ENCODE measurements at regions not wholly inside any gene's neighbourhood (a gene's known extent, or its start where the extent isn't known, plus 50 kb on each side); places are given as distances from the start of the nearest gene placed in this dataset.
"Not testable (repeated sequence)": the region's sequence is repeated elsewhere in the genome, so short reads cannot be mapped to it uniquely, and the experiment has no call there.

DNA sequence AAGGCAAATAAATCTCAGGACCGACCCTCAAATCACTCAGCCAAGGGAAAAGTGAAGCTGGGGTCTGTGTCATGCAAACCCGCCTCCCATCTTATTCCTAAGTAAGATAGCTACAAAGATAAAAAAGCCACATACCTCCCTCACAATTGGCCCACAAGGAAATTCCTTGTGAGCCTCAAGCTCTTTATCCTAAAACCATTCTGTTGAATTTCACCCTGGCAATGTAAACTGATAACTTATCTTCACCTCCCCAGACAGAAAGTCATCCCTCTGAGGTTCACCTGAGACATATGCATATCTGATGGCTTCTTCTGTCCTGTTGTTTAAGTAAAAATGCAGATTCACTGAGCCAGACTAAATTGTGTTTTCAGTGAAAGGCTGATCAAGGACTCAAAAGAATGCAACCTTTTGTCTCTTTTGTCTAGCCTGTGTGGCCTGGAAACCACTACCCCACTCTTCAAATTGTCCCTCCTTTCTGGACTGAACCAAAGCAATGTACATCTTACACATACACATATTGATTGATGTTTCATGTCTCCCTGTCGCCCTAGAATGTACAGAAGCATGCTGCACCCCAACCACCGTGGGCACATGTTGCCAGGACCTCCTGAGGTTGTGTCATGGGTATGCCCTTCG lies 91.3 kb downstream of the MFAP3L start:
- no peak for DNase-seq

DNA sequence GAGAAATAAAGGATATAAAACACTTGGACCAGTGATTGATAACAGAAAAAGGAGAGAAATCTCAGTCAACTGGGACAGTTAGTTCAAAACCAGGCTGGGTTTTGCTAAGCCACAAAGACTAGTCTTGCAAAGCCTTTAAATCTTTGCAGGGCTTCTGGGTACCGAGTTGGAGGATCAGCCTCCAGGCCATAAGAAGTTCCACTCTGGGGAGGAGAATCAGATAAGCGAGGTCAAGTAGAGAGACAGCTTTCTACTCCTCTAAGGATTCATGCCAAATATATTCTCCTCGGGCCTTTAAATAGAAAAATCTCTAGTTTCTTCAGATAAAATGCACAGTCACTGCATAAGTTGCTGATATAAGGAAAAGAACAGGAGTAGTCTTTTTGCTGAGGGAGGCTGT lies 92.7 kb downstream of the MFAP3L start:
- DNase-seq: no peak

GRCh38 chr4:169931964-169932363 lies 94.2 kb downstream of the MFAP3L start:
- no peak for DNase-seq

GRCh38 chr4:169930755-169931154 lies 95.4 kb downstream of the MFAP3L start:
- not testable (repeated sequence) for DNase-seq

- DNase-seq: no peak
Observed at GRCh38 chr4:169927280-169927679, 98.9 kb downstream of the MFAP3L start.

- DNase-seq: no peak
Observed at GRCh38 chr4:169925678-169926077, 100.5 kb downstream of the MFAP3L start.

- no peak for DNase-seq
Observed at GRCh38 chr4:169922632-169923276, 103.4 kb downstream of the MFAP3L start.

GRCh38 chr4:169921732-169922131 lies 104.5 kb downstream of the MFAP3L start:
- DNase-seq: no peak

DNA sequence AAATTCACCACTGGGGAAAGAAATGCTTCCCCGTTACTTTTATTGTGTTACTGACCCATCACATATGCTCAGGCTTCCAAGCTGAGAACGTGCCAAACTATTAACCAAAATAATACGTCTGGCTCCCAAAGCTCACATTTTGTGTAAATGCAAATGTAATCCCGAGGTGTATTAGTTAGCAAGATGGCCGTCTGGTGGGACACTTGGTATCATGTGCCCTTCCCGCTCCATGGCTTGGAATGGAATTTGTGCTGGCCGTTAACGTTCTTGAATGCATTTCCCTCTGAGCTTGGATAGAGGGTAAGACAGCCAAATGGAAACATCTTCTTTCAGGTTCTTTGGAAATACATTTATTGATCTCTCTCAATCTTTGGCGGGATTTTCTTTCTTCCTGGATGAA lies 105.0 kb downstream of the MFAP3L start:
- no peak for DNase-seq

DNA sequence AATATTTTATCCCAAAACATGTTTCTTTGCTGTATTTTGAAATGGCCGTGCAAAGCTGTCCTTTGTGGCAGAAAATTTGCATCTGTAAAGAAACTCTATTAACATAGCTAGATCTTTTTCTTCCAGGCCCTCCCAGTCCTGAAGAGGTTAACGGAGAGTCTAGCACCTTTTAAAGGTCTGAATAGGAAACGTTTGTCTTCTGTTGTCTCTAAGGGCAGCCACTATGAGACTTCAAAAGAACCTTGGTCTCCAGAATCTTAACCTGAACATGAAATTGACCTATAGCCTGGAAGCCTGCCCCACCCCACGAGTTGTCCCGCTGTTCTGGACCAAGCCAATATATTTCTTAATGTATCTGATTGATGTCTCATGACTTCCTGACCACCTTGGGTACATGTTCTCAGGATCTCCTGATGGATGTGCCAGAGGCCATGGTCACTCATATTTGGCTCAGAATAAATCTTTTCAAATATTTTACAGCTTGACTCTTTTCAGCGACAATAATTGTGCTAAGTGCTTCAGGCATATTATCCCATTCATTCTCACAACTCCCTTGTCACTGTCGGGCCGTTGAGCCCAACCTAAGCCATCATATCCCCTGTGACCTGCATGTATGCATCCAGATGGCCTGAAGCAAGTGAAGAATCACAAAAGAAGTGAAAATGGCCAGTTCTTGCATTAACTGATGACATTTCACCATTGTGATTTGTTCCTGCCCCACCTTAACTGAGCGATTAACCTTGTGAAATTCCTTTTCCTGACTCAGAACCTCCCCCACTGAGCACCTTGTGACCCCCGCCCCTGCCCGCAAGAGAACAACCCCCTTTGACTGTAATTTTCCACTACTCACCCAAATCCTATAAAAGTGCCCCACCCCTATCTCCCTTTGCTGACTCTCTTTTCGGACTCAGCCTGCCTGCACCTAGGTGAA lies 106.7 kb downstream of the MFAP3L start:
- not testable (repeated sequence) for DNase-seq

DNA sequence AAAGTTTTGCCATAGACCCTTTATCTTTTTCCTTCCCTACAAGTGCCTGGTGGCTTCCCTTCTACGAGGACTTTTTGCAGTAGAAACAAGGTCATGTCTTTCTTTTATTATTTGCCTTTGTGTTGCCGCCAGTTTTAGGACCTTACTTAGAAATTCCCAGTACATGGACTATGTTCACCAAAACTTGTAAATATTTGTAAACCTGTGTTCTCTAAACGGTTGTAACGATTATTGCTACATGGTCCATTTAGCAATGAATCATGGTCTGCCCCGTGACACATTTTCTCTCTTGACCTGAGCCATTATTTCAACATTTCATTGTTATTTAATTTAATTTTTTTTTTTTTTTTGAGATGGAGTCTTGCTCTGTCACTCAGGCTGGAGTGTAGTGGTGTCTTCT lies 110.7 kb downstream of the MFAP3L start:
- no peak for DNase-seq

GRCh38 chr4:169914866-169915265 lies 111.3 kb downstream of the MFAP3L start:
- no peak for DNase-seq

- no peak for DNase-seq
Observed at GRCh38 chr4:169912996-169913395, 113.2 kb downstream of the MFAP3L start.

- no peak for DNase-seq
Observed at GRCh38 chr4:169909897-169910296, 116.3 kb downstream of the MFAP3L start.

- no peak for DNase-seq
Observed at GRCh38 chr4:169909479-169909878, 116.7 kb downstream of the MFAP3L start.

- no peak for DNase-seq
Observed at GRCh38 chr4:169907705-169908104, 118.5 kb downstream of the MFAP3L start.

DNA sequence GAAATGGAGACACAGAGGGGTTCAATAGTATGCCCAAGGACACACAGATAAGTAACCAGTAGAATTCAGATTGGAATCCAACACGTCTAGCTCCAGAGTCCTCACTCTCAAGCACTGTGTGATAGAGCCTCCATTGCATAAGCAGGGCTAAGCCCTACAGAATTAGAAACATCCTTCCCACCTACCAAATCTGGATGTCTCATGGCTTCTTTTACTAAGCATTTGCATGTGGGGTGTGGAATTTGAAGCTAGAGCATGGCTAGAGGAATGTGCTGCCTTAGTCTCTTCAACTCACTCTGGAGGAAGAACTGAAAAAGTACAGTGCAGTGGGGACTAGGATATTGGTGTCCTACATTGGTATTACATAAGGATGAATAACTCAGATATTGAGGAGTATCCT lies 119.4 kb downstream of the MFAP3L start:
- no peak for DNase-seq

DNA sequence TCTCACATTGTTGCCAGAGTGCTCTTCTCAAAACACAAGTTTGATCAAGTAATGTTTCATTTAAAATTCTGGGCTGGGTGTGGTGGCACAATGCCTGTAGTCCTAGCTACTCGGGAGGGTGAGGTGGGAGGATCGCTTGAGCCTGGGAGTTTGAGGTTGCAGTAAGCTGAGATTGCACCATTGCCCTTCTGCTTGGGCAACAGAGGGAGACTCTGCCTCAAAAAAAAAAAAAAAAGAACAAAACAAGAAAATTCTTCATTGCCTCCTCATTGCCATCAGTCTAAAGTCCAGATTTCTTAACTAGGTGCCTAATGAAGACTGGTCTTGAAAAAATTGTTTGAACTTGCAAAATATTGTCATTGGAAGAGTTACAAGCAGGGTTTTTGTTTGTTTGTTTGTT lies 120.1 kb downstream of the MFAP3L start:
- DNase-seq: no peak

GRCh38 chr4:169902658-169903345 lies 123.4 kb downstream of the MFAP3L start:
- DNase-seq: no peak

DNA sequence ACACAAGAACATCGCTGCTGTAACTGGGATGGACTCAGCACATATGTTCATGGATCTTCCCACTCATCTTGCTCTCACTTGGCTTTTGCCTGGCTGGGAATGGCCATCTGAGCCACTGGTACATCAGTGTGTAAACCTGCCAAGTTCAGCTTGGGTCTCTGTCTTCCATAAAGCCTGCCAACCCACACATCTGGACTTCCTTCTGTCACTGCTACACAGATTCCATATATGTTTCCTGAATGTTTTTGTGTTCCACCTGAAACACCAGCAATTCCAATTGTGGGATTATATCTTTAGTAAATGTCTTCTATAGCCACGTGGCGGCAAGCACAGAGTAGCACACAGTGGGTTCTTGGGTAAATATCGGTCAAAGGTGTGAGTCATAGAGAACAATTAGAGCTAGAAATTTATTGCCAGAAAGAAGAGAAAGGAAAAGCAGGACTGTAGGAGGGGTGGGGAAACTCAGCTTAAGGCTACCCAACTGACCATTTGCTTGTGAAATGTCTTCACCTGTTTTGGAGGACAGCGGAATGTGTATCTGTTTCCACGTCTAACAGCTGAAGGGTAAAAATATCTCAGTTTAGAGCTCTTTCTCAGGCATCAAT lies 125.9 kb downstream of the MFAP3L start:
- DNase-seq: no peak

GRCh38 chr4:169899295-169899694 lies 126.9 kb downstream of the MFAP3L start:
- DNase-seq: no peak

- no peak for DNase-seq
Observed at GRCh38 chr4:169898095-169898494, 128.1 kb downstream of the MFAP3L start.

- not testable (repeated sequence) for DNase-seq
Observed at GRCh38 chr4:169894767-169895166, 131.4 kb downstream of the MFAP3L start.

Measured in right hindlimb (tissue), 1 donor.